ENCODE measurements at regions not wholly inside any gene's neighbourhood (a gene's known extent, or its start where the extent isn't known, plus 50 kb on each side); places are given as distances from the start of the nearest gene placed in this dataset.

DNA sequence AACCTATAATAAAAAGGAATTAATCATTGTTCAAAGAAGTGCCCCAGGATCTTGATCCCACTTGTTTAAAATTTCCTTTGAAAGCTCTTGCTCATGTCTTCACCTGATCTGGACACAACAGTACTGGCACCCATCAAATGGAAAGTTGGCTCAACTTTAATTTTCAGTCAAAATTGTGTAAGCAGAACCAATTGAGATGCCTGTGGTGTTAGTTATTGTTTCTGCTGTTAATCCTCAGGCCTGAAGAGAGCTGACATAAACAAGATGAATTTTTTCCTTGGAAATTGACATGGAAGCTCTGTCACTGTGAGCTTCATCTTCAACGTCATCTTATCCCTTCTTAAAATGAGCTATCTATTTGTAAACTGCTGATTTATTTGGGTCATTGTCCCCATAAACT is 88.3 kb upstream of the TNFSF4 start:
- no peaks in the 10 kb centered on the region for H3K36me3 ChIP-seq
- H3K4me1 ChIP-seq (ENCODE audit: control insufficient read depth in 1 of 2, insufficient read depth in 1 of 2, low read depth in 1 of 2, low read length in 1 of 2) = no peaks in the 10 kb centered on the region
- no peaks in the 10 kb centered on the region for H3K9me3 ChIP-seq
- no peak overlapping the region for H3K27ac ChIP-seq
- no peak for TF ChIP-seq CTCF (IDR thresholded peaks at IDR 0.05)
- no peak overlapping the region for H3K4me3 ChIP-seq (ENCODE audit: low read depth in 1 of 2, low read length in 1 of 2)
- H3K27me3 ChIP-seq = no peaks in the 10 kb centered on the region

DNA sequence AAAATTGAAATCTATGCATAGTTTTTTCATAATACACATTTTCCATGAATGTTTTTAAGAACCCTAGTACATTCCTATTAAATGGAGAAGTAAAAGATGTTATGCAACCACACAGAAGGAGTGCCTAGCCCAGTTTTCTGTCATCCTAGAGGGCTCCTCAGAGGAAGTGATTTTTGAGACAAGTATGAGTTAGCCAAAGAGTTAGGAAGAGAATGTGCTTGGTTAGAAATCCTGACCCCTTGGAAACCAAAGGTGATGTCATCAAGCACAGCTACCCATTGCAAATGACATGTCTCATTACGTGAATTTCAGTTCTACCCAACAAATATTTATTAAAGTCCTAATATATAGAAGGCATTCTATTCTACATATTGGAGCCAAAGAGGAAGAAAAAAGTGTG is 88.9 kb upstream of the TNFSF4 start:
- TF ChIP-seq CTCF (IDR thresholded peaks at IDR 0.05) = no peak
- H3K36me3 ChIP-seq = no peaks in the 10 kb centered on the region
- H3K4me1 ChIP-seq (ENCODE audit: control insufficient read depth in 1 of 2, insufficient read depth in 1 of 2, low read depth in 1 of 2, low read length in 1 of 2) = no peaks in the 10 kb centered on the region
- H3K27me3 ChIP-seq = no peaks in the 10 kb centered on the region
- H3K4me3 ChIP-seq (ENCODE audit: low read depth in 1 of 2, low read length in 1 of 2) = no peak overlapping the region
- no peaks in the 10 kb centered on the region for H3K9me3 ChIP-seq
- H3K27ac ChIP-seq = no peak overlapping the region

DNA sequence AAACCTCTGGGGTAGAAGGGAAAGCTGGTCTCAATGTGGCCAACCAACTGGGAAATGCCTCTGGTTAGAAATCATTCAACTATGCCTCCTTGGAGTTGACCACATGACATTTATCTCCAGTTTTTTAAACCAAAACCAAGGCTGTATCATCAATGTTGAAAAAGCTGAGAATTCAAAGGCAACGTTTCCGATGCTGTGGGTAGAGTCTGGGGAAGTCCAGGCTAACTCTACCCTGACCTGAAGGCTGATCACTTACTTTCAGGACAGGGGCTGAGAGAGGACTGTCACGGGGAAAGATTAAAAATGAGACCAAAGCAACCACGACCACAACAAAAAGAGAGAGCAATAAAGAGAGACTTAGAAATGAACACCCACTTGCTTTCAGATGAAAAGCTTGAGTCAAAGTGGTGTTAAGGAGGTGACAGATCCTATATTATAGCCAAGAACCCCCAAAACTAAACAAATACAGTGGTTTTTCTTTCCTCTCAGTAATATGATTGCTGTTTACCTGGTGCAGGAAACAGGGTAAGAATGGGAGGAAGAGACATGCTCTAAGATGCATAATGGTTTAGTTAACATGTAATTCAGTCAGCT is 90.8 kb upstream of the TNFSF4 start:
- Histone ChIP-seq H3K36me3 (no peaks in the 10 kb centered on the region), H3K27ac (no peak overlapping the region), H3K4me1 (ENCODE audit: control insufficient read depth in 1 of 2, insufficient read depth in 1 of 2, low read depth in 1 of 2, low read length in 1 of 2) (no peaks in the 10 kb centered on the region), H3K27me3 (no peaks in the 10 kb centered on the region), H3K9me3 (no peaks in the 10 kb centered on the region), H3K4me3 (ENCODE audit: low read depth in 1 of 2, low read length in 1 of 2) (no peak overlapping the region)
- TF ChIP-seq CTCF (IDR thresholded peaks at IDR 0.05) = no peak

DNA sequence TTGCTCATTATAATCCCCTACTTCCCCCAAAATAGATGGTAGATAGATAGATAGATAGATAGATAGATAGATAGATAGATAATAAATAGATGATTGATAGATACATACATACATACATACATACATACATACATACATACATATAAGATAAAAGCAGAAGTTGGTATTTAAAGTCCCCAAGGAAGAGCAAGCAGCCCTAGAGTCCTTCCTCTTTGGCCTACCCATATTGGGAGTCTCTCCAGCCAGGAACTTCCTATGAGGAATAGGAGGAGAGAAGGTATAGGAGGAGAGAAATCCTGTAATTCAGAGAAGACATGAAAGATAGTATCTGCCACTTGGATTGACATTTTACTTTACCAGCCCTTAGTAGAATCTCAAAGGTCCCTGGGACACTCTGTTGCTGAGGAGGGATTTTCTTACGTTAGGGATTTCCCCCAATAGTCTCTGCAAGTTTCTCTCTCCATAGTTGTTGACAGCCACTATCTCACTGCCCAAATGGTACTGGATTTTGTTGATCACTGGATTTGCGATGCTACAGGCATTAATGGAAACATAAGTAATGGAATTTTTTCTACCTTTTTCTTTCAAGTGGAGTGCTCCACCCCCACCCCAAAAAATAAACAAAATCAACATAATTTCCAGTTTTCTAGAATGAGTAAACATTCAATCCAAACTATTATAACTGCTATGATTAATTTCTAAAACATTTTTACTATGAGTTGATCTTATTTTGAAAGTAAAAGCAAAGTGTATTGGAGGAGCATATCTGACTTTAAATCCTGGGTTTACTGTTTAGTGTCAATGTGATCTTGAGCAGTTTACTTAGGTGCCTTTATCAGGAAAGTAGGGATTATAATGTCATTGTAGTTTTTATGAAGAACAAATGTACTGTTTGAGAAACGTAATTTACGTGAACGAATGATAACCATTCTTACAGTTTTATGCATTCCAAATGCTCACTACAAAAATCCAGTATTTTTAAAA is 93.2 kb upstream of the TNFSF4 start:
- Histone ChIP-seq H3K27ac (no peak overlapping the region), H3K9me3 (no peaks in the 10 kb centered on the region), H3K4me3 (ENCODE audit: low read depth in 1 of 2, low read length in 1 of 2) (no peak overlapping the region), H3K27me3 (no peaks in the 10 kb centered on the region), H3K36me3 (no peaks in the 10 kb centered on the region), H3K4me1 (ENCODE audit: control insufficient read depth in 1 of 2, insufficient read depth in 1 of 2, low read depth in 1 of 2, low read length in 1 of 2) (no peaks in the 10 kb centered on the region)
- no peak for TF ChIP-seq CTCF (IDR thresholded peaks at IDR 0.05)

GRCh38 chr1:173301507-173301906 is 94.4 kb upstream of the TNFSF4 start:
- Histone ChIP-seq H3K4me3 (ENCODE audit: low read depth in 1 of 2, low read length in 1 of 2) (no peak overlapping the region), H3K36me3 (no peaks in the 10 kb centered on the region), H3K9me3 (no peaks in the 10 kb centered on the region), H3K27ac (no peak overlapping the region), H3K4me1 (ENCODE audit: control insufficient read depth in 1 of 2, insufficient read depth in 1 of 2, low read depth in 1 of 2, low read length in 1 of 2) (no peaks in the 10 kb centered on the region), H3K27me3 (no peaks in the 10 kb centered on the region)
- TF ChIP-seq CTCF (IDR thresholded peaks at IDR 0.05) = no peak
